ENCODE measurements at regions not wholly inside any gene's neighbourhood (a gene's known extent, or its start where the extent isn't known, plus 50 kb on each side); places are given as distances from the start of the nearest gene placed in this dataset.

DNA sequence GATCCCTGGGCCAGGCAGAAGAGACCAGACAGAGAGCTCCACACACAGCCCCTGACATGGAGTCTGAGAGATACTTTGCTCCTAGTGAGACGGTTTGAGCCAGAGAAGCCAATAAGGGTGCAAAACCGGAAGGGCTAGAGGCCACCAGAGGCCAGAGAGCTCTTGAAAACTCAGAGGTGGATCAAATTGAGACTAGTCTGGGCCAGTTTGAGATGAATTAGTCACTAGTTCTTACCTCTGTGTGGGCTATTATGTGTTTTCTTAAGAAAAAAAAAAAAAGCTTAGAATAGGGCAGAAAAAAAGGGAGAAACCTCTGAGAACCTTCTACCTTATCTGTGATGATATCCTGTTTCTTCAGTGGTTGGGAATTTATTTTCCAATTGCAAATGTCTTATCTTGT, 110.4 kb upstream of the EDNRA start:
- no peak for DNase-seq

DNA sequence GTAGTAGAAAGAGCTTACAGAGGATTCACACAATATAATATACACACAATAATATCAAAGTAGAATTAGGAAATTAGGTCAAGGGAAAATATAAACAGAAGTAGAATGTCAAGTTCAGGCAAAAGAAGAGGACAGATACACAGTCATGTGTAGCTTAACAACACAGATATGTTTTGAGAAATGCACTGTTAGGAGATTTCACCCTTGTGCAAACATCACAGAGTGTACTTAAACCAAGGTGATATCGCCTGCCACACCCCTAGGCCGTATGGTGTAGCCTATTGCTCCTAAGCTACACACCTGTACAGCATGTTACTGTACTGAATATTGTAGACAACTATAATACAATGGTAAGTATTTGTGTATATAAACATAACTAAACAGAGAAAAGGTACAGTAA, 110.0 kb upstream of the EDNRA start:
- no peak for DNase-seq

DNA sequence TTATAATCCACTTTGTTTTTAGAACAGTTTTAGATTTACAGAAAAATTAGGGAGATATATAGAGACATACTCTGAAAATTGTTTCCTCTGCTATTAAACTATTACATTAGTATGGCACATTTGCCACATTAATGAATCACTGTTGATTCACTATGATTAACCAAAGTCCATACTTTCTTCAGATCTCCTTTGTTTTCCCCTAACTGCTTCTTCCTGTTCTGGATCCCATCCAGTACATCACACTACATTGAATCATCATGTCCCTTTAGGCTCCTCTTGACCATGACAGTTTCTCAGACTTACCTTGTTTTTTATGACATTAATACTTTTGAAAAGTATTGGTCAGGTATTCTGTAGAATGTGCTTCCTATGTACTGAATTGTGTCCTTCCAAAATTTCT, 109.2 kb upstream of the EDNRA start:
- DNase-seq, result no peak

DNA sequence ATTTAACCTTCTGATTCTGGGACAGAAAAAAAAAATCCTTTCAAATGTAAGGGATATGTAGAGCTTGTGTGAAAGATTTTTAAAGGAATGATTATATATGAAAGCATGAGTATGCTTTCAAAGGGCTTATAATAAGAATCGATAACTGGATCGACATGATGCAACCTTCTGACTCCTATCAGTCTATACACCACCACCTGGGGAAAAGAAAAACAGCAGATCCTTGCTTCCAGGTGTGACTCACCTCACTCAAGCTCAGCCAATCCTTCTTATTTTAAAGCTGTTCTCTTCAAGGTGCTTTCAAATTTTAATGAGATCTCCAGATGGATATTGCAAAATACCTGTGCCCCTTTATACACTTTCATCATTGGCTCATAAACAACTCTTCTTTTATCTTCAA, 102.1 kb upstream of the EDNRA start:
- DNase-seq, result no peak

DNA sequence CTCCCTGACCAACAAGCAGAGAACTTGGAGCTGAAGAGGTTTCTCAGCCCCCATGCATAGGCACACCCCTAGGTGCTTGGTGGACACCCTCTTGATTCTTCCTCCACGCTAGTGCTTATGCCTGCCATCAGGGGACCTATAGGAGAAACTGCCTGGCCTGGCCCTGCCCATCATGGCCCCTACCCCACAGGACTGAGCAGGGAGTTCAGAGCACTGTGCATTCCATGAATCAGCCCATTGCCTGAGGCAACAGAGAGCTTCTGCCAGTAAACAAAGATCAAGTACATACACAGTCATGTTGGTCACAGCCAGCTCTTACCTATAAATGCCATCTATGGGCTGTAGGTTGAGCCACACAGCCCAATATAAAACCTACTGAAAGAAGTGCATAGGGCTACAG, 99.1 kb upstream of the EDNRA start:
- no peak for DNase-seq

DNA sequence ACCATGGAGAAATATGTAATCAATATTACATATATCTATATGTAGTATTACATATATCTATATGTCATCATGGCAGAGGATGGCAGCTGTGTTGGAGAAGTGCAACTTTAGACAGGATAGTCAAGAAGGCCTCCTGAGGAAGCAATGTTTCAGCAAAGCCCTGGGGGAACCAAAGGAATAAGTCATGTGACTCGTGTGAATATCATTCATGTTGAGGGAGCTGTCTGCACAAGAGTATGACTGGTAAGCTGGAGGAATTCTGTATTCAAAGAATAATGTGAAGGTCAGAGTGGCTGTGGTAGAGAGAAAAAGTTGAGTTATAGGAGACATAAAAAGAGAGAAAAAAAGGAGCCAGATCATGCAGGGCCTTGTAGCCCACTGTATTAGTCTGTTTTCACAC, 92.9 kb upstream of the EDNRA start:
- no peak for DNase-seq

DNA sequence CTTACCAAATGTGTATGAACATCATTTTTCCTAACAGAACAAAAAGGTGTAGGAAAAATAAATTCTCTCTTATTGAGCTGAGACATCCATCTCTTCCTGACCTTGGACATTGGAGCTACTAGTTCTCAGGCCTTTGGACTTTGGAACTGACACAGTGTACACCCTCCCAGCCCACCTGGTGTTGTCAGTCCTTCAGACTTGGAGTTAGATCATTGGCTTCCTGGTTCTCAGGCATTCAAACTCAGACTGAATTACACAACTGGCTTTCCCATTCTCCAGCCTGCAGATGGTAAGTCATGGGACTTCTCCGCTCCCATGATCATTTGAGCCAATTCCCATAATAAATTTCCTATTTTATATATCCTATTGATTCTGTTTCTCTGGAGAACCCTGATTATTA, 84.8 kb upstream of the EDNRA start:
- no peak for DNase-seq

DNA sequence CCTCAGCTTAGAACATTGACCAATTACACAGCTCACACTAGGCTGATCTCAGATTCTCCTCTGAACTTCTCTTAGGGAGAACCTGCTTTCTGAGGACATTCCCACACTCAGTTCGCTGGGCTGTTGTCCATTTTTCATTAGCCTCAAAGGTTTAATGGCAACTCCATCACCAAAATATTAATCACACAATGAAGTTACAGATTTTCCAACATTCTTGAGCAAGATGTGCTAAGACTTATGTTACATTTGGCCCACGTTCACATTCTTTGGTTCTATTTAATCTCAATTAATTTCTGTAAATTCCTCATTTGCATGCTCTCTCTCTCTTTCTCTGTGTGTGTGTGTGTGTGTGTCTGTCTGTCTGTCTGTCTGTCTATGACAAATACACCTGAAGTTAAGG, 82.3 kb upstream of the EDNRA start:
- DNase-seq, result no peak

DNA sequence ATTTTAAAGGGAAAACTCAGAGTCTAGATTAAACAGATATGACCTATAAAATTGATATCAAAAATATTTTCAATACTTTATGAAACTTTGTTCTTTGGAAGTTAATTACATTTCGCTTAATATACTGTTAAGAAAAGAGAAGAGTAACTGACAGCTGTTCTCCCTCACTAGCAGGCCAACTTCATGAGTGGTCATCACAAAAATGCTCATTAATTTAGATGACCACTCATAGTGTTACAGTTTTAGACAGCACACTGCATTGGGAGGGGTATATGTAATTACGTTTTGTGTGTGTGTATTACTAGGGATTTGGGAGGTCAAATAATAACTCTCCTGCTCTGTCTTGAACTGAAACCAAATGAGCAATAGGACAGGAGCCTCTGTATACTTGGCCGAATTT, 80.2 kb upstream of the EDNRA start:
- no peak for DNase-seq

DNA sequence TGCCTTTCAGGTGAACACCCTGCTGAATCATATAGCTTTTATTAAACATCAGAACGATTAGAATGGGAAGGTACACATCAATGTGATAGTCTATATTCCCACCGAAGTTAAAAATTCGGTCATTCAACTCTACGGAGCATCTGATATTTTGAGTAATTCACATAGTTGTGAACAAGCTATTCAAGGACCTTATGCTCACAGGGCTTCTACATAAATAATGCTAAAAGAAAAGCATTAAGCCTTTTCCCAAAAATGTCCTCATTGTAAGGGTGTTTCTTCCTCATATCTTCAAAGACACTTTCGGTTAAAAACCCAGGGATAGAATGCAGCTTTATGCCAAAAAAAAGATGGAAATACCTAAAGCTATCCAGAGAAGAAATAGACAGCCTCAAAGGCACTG, 79.7 kb upstream of the EDNRA start:
- no peak for DNase-seq

DNA sequence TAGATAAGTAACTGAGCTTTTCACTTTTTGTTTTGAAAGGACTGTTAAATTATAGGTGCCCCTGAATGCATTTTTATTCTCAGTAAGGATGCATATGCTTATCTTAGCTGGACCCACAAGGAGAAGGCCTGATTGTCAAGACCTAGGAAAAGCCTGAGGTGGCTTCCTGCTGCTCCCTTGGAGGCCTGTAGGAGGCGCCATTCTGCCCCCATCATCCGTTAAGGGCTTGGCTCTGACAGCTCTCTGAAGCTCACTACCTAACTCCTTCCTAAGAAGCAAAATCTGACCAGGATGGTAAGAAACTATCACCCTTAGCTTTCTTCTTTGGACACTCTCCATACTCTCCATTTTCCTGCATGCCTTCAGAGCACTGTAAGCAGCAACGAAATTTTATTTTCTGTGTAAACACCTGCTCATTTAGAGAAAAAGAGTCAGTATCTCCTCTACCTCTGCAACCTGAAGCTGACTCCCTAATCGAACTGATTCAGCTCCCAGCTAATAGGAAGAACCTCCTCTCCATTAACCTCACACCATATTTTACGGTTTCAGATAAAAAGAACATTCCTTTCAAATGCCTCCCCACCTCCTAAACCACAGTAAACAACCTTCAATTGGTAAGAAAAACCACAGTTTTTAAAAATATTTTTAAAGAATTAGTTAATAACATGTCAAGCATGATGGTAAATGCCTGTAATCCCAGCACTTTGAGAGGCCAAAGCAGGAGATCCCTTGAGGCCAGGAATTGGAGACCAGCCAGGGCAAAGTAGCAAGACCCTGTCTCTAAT, 73.4 kb upstream of the EDNRA start:
- DNase-seq, result no peak

DNA sequence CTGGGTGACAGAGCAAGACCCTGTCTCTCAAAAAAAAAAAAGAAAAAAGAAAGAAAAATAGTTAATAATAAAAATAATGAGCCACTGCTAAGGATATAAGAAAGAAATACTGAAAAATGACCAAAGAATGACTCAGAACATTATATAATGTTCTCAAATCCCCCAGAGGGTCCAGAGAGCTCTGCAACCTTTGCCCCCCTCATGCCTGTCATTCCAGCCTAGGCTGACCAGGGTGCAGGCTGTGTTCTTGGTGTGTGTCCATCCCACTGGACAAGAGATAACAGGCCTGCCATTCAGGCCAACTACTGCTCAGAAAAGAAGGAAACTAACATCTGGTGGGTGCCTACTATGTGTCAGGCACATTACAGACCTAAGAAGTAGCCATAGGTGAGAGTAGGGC, 72.7 kb upstream of the EDNRA start:
- no peak for DNase-seq

DNA sequence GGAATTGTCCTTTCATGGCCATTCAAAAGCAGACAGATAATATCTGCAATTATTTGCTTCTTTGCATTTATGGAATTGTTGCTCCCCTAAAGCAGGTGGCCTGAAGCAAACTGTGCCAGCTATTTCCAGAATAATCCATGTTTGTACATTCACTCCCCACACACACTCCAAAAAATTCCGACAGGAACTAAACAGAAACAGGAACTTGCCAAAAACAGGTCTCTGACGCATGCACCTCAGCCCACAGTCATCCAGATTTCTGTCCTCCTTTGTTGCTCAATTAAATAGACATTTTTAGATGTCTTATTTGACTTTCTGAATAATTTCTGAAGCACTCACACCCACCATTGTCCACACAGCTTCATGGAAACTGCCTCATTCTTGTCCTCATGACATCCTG, 71.5 kb upstream of the EDNRA start:
- DNase-seq, result no peak

DNA sequence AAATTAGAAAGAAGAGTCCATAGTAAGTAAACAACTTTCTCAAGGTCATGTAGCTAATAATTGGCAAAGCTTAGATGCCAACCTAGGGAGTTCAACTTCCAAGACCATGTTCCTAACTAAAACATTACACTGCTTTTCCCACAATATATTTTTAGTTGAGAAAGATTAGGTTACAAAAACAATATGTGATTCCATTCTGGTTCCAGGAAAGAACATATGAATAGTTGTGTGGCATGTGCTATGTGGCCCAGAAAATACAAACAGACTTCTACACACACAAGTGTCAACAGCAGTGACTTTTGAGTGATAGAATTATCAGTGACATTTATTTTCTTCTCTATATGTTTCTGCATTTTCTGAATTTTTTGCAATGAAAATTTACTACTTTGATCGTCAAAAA, 62.7 kb upstream of the EDNRA start:
- DNase-seq, result no peak

DNA sequence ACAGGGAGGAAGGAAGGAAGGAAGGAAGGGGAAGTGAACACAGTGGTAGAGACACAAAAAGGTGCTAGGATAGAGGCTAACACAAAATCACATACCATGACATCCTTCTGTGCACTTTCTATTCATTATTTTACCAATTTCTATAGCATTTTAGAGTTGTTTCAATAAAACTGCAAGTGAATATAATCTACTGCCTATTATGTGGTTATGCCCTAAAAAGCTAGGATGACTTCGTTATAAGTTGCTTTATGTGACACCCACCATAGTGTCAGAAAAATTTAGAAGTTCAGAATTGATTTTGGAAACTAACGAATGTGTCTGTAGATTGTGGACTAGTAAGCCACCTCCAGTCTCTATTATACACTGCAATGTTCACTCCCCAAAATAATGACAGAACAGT, 59.4 kb upstream of the EDNRA start:
- DNase-seq, result no peak

DNA sequence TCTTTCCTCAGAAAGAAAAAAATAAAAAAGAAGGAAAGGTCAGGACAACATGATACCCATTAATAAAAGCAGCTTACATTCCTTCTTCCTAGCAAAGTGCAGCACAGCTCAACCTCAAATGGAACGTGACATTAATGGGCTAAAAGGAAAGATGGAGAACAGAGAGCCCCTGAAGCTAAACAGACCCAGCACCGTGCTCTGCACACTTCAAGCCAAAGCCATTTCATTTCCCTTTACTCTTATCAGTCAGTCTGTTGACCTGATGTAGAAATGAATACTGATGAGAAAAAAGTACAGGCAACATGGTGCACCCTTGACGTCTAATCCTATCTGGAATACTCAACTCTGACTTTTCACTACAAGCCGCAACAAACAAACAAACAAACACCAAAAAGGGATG, 57.7 kb upstream of the EDNRA start:
- DNase-seq, result no peak

DNA sequence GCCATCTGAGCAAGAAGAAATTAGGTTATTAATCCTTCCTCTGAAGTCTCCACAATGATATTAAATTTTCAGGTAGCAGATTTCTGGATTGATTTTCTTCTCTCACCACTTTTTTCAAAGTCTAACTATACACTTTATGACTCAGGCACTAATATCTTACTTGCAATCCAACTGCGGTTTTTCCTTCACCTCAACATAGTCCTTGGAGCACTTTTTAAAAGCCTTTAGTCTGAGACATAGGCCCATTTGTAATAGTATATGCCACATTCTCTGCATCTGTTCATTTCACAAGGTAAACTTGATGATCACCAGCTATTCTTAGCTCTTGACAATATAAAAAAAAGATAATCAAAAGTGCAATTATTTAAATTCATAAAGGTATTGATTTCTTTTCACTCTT, 55.9 kb upstream of the EDNRA start:
- no peak for DNase-seq

DNA sequence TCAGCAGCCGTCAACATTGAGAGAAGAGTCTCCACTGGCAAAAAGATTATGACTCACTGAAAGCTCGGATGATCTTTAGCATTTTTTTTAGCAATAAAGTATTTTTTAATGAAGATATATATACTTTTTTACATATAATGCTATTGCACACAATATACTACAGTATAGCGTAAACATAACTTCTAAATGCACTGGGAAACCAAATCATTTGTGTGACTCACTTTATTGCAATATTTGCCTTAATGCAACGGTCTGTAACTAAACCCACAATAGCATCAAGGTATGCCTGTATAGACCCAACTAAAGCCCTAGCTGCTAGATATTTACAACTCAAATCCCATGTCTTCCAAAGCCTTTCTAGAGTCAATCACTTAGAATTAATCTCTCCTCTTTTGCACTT, 52.3 kb upstream of the EDNRA start:
- DNase-seq, result no peak

DNA sequence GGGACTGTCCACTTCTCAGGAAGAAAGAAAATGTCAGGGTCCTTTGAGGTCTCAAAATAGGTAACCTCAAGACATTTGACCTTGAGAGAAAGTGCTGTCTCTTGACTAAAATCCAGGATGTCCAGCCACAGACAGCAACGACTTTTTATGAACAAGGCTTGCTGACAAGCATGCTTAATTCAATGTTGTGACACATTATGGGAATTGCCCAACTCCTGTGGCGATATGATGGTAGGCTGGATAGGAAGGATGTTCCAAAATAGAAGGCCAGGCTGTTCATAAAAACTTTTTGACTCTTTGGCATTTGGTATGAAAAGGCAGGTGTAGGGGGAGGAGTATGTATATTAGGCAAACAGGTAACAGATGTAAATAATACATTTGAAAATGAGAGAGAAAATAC, 50.8 kb upstream of the EDNRA start:
- no peak for DNase-seq

Measured in activated CD4-positive, alpha-beta T cell treated with anti-CD3 and anti-CD28 coated beads, Interleukin-2, amount 50 U/mL, for 4 hours (primary cell).